ENCODE measurements at regions not wholly inside any gene's neighbourhood (a gene's known extent, or its start where the extent isn't known, plus 50 kb on each side); places are given as distances from the start of the nearest gene placed in this dataset.
"Not testable (repeated sequence)": the region's sequence is repeated elsewhere in the genome, so short reads cannot be mapped to it uniquely, and the experiment has no call there.

DNA sequence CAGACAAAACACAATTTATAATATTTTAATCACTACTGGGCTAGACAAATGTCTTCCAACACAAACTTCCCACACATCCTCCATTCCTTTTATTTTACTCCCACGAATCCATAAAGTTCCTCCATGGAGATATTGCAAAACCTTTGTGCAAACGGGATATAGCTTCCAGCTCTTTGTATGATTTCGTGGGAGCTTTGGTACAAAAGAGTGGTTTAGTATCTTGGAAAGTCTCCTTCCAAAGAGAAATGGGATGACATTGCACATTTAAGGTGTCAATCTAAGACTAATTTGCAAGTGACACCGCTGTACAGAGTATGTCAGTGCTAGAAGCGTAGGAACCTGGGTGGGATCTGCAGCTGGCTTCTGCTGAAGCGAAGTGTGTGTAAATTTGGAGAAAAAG, 455.2 kb upstream of the RUNX1 start:
- no peak for DNase-seq

DNA sequence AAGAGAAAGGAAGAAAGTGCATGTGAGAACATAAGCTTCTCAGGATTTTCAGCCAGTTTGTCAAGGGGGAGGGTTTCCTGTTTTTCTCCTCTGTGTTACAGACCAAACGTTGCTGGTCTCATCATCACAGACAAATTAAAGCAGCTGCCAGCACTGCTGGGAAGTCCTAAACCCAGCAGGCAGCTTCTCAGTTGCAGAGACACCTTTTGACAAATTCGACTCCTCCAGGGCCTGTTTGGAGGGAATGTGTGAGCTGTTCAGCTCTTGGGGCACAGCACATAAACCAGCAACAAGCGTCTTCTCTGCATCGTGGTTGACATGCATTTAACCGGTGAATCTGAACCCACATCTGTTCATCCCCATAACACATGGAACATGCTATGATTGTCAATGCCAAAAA, 454.6 kb upstream of the RUNX1 start:
- DNase-seq, result peak in 1 of 2 donors; percentile 11

GRCh38 chr21:35502821-35503220, 453.7 kb upstream of the RUNX1 start:
- DNase-seq, result no peak

- not testable (repeated sequence) for DNase-seq
These were observed 448.4 kb upstream of the RUNX1 start for GRCh38 chr21:35497522-35497921.

- no peak for DNase-seq
These were observed 443.0 kb upstream of the RUNX1 start for GRCh38 chr21:35491920-35492678.

- no peak for DNase-seq
These were observed 442.0 kb upstream of the RUNX1 start for GRCh38 chr21:35491114-35491513.

GRCh38 chr21:35489389-35489980, 440.4 kb upstream of the RUNX1 start:
- DNase-seq, result no peak

DNA sequence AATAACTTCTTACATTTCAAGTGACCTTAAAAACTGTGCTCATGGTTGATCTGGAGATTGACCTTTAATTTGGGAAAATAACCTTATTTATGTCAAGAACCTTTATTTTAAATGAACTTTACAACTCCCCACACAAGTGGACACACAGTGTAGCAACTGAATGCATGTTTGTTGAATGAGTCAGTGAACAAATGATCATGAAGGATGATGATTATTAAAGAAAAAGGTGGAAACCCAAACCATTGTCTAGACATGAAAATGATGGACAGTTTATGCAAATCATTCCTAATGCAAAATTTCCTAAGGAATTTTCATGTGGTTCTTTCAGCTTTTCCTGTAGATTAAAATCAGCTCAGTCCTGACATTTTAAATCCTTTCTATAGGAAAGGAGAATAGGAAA, 439.8 kb upstream of the RUNX1 start:
- no peak for DNase-seq

GRCh38 chr21:35485364-35485763, 436.3 kb upstream of the RUNX1 start:
- DNase-seq, result no peak

DNA sequence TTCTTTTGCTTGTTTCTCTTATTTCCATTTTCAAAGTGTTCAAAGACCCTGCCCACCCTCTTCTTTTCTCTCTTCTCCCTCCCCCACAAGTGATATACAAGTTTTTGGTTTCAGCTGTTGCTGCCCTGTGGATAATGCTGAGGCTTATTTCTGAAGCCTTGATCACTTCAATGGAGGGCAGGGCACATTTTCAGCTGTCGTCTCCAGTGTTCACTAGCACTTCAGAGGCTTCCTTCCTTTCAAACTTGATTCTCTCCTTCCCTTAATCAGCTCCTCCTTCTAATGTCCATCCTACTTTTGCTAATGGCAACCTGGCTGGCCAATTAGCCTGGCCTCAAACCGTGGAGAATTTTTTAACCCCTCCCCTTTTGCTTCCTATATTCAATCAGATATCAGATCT, 435.7 kb upstream of the RUNX1 start:
- no peak for DNase-seq

GRCh38 chr21:35484032-35484431, 434.9 kb upstream of the RUNX1 start:
- DNase-seq, result no peak

GRCh38 chr21:35482933-35483662, 434.0 kb upstream of the RUNX1 start:
- no peak for DNase-seq

DNA sequence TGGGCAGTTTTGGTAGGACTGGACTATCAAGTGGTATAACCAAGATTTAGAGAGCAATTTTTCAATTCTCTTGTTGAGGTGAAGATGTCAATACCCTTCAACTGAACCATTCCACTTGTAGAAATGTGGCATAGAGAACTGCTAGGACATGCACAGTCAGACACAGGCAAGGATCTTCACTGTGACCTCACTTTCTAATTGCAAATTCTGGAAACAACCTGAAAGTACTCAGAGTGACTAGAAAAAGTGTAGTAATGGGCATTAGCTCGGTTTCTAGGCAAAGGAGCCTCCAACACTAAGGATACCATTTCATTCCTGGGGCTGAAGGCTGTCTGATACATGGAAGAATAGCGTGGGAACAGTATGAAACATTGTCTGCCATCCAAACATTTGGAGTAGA, 433.0 kb upstream of the RUNX1 start:
- no peak for DNase-seq

- DNase-seq, result no peak
These were observed 431.9 kb upstream of the RUNX1 start for GRCh38 chr21:35481005-35481404.

GRCh38 chr21:35479529-35479928, 430.4 kb upstream of the RUNX1 start:
- DNase-seq, result no peak

- no peak for DNase-seq
These were observed 430.0 kb upstream of the RUNX1 start for GRCh38 chr21:35479065-35479448.

DNA sequence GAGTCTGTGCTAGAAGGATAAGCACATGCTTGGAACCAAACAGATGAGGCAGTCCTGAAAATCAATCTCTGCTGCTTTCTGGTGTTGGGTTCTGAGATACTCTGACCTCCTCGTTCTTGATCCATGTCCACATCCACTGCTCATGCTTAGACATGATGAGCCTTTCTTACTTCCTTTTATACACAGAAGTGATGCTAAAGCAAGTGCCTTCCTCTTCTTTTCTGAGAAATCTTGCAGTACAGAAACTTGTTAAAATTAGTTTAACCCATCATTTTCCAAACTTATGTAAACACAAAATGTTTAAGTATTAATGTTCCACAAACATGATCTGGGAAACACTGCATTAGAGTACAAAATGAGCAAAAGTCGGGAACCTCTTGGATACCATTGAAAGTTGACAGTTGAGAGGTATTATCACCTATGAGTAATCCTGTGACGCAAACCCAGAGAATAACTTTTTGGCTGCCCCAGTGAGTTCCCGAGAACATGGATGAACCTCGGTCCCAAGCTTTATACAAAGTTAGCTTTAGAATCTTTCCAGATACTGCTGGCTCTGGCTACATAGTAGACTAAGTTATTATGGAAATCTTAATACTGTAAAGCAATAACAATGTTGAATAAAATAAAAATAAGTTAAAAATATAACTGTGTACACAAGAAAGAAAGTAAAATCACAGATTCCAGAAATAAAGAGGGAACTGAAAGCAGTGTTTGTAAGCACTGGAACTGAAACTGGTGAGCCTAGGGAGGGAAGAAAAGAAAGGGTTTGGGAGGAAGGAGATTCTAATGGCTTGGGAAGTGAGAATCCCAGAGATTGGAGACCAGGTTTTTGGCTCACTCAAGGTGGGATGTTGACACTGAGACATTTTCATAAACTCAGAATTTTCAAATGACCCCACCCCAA, 429.3 kb upstream of the RUNX1 start:
- DNase-seq, result no peak

- no peak for DNase-seq
These were observed 428.5 kb upstream of the RUNX1 start for GRCh38 chr21:35477622-35478021.

GRCh38 chr21:35476621-35477395, 427.7 kb upstream of the RUNX1 start:
- DNase-seq, result no peak

GRCh38 chr21:35475762-35476161, 426.7 kb upstream of the RUNX1 start:
- peak; percentile 11 to 13 for DNase-seq

- DNase-seq, result no peak
These were observed 425.9 kb upstream of the RUNX1 start for GRCh38 chr21:35475009-35475408.
